ENCODE measurements at regions not wholly inside any gene's neighbourhood (a gene's known extent, or its start where the extent isn't known, plus 50 kb on each side); places are given as distances from the start of the nearest gene placed in this dataset.

GRCh38 chr13:110789871-110790270 is 76.4 kb downstream of the ING1 start:
- Histone ChIP-seq H3K4me2 (ENCODE audit: low read length) (no peak overlapping the region), H3K27me3 (ENCODE audit: insufficient read depth, low read depth, low read length) (no peaks in the 10 kb centered on the region), H2AFZ (ENCODE audit: low read depth, low read length) (no peak overlapping the region), H3K9ac (ENCODE audit: low read length) (no peak overlapping the region), H3K36me3 (ENCODE audit: insufficient read depth, low read length) (no peaks in the 10 kb centered on the region), H3K9me3 (ENCODE audit: low read length) (no peaks in the 10 kb centered on the region), H4K20me1 (ENCODE audit: insufficient read depth) (no peaks in the 10 kb centered on the region), H3K27ac (ENCODE audit: low read length) (no peak overlapping the region), H3K4me3 (ENCODE audit: low read length) (no peak overlapping the region), H3F3A (ENCODE audit: insufficient read depth, low read length, poor library complexity, severe bottlenecking) (no peaks in the 10 kb centered on the region), H3K79me2 (replicated peaks; ENCODE audit: insufficient read depth, low read length) (no peaks in the 10 kb centered on the region), H3K9me2 (ENCODE audit: insufficient read depth, low read length) (no peaks in the 10 kb centered on the region)
- TF ChIP-seq RAD21 (conservative IDR thresholded peaks at IDR 0.05) (no peak), EZH2 (IDR thresholded peaks at IDR 0.05; ENCODE audit: borderline replicate concordance, insufficient read depth, low read length, poor library complexity, severe bottlenecking) (no peak), REST (IDR thresholded peaks at IDR 0.05; ENCODE audit: borderline replicate concordance) (no peak), SMC3 (conservative IDR thresholded peaks at IDR 0.05; ENCODE audit: poor library complexity) (no peak), EP300 (conservative IDR thresholded peaks at IDR 0.05; ENCODE audit: poor library complexity, severe bottlenecking) (no peak), TAF1 (IDR thresholded peaks at IDR 0.05; ENCODE audit: low read depth) (no peak), CTCF (IDR thresholded peaks at IDR 0.05; ENCODE audit: poor library complexity, severe bottlenecking) (no peak)

- TF ChIP-seq EZH2 (IDR thresholded peaks at IDR 0.05; ENCODE audit: borderline replicate concordance, insufficient read depth, low read length, poor library complexity, severe bottlenecking), result no peak
- TF ChIP-seq CTCF (IDR thresholded peaks at IDR 0.05; ENCODE audit: poor library complexity, severe bottlenecking), result no peak
- TF ChIP-seq REST (IDR thresholded peaks at IDR 0.05; ENCODE audit: borderline replicate concordance), result no peak
- TF ChIP-seq RAD21 (conservative IDR thresholded peaks at IDR 0.05), result no peak
- TF ChIP-seq SMC3 (conservative IDR thresholded peaks at IDR 0.05; ENCODE audit: poor library complexity), result no peak
- TF ChIP-seq POLR2AphosphoS5 (IDR thresholded peaks at IDR 0.05), result no peak
- no peak for TF ChIP-seq MXI1 (conservative IDR thresholded peaks at IDR 0.05; ENCODE audit: poor library complexity, severe bottlenecking)
- no peak for TF ChIP-seq EP300 (conservative IDR thresholded peaks at IDR 0.05; ENCODE audit: poor library complexity, severe bottlenecking)
- TF ChIP-seq TAF1 (IDR thresholded peaks at IDR 0.05; ENCODE audit: low read depth), result no peak
- no peak overlapping the region for H3K9ac ChIP-seq (ENCODE audit: low read length)
- no peak overlapping the region for H3K4me2 ChIP-seq (ENCODE audit: low read length)
- no peaks in the 10 kb centered on the region for H4K20me1 ChIP-seq (ENCODE audit: insufficient read depth)
- H3K27ac ChIP-seq (ENCODE audit: low read length), result no peak overlapping the region
- no peaks in the 10 kb centered on the region for H3K36me3 ChIP-seq (ENCODE audit: insufficient read depth, low read length)
- H3K27me3 ChIP-seq (ENCODE audit: insufficient read depth, low read depth, low read length), result no peaks in the 10 kb centered on the region
- no peaks in the 10 kb centered on the region for H3K9me2 ChIP-seq (ENCODE audit: insufficient read depth, low read length)
- H3K79me2 ChIP-seq (replicated peaks; ENCODE audit: insufficient read depth, low read length), result no peaks in the 10 kb centered on the region
- H3K4me3 ChIP-seq (ENCODE audit: low read length), result no peak overlapping the region
- no peaks in the 10 kb centered on the region for H3F3A ChIP-seq (ENCODE audit: insufficient read depth, low read length, poor library complexity, severe bottlenecking)
- no peak overlapping the region for H2AFZ ChIP-seq (ENCODE audit: low read depth, low read length)
- H3K9me3 ChIP-seq (ENCODE audit: low read length), result no peaks in the 10 kb centered on the region
Observed at GRCh38 chr13:110790371-110790770, 76.9 kb downstream of the ING1 start.

Data from neural cell (in vitro differentiated cells).